Psoas muscle (tissue), 7 donors: ENCODE measurements at regions not wholly inside any gene's neighbourhood (a gene's known extent, or its start where the extent isn't known, plus 50 kb on each side); places are given as distances from the start of the nearest gene placed in this dataset.

Source experiments
- ATAC-seq, 4 donors: fragments of 200-7000 bp; cut with Tn5 transposase; one replicate each; pipeline ENCODE4 v1.9.1; 2020; ENCODE audit warnings: moderate library complexity in 3 of 4, mild to moderate bottlenecking in 2 of 4
- DNase-seq, 2 donors: peaks; one replicate each; pipeline ENCODE4 v3.0.0-alpha.2; 2020
- H3K27ac ChIP-seq: fragments of 200-600 bp; one replicate; pipeline ENCODE4 v1.8.0; 2022
- H3K27me3 ChIP-seq, 3 donors: fragments of 200-600 bp in 1 of 3; one replicate each; pipeline versions ENCODE4 v1.6.1 to v1.8.0; 2013 to 2022; ENCODE audit warnings: low read length in 2 of 3, mild to moderate bottlenecking in 2 of 3, moderate library complexity in 1 of 3; ENCODE audit not compliant: insufficient read depth in 3 of 3
- H3K36me3 ChIP-seq, 2 donors: fragments of 200-600 bp in 1 of 2; one replicate each; pipeline versions ENCODE4 v1.6.1 to v1.8.0; 2013 to 2022; ENCODE audit warnings: low read depth in 1 of 2, mild to moderate bottlenecking in 1 of 2, moderate library complexity in 1 of 2; ENCODE audit not compliant: insufficient read depth in 1 of 2
- H3K4me1 ChIP-seq: fragments of 200-600 bp; one replicate; pipeline ENCODE4 v1.8.0; 2022
- H3K4me3 ChIP-seq: fragments of 200-600 bp; one replicate; pipeline ENCODE4 v1.8.0; 2022; ENCODE audit warnings: mild to moderate bottlenecking
- H3K9me3 ChIP-seq: fragments of 200-600 bp; one replicate; pipeline ENCODE4 v1.8.0; 2022
- CTCF ChIP-seq: fragments of 200-600 bp; IDR thresholded peaks from one replicate; pipeline ENCODE4 v1.8.0; 2022; ENCODE audit warnings: antibody characterized with exemption
- WGBS, 3 donors: extraction: QIAGEN DNeasy Blood & Tissue Kit; methylation state at CpG; one replicate each; pipeline versions ENCODE4 v1.1.6 to v1.1.7; 2013; 5-methylcytosine and 5-hydroxymethylcytosine counted together
- intact Hi-C, 2 donors: fragments of 100-400 bp; cut with DNase I; formaldehyde crosslinking; loops; one replicate each; pipeline versions ENCODE4 v1.11.0 to v1.14.2; 2022
- donor health status: healthy with polysubstance abuse.
- donor health status: DM: no; HTN: no; CAD: no; lungs with moderate emphysema.
- donor health status: Bipolar disorder and iron deficiency.
- donor health status: healthy.
- donor health status: DM: yes; HTN: yes; CAD: no.
- donor health status: DM: no; HTN: no; CAD: no.
- donor health status: DM: yes; HTN: yes; CAD: no.

- 79 to 81% (median 80%) methylated on average over 5 of the region's 5 CpGs for WGBS, 3 donors
- intact Hi-C loops = no loop called here
- Histone ChIP-seq H3K4me3 (no peak overlapping the region), H3K27me3 (no peaks in the 10 kb centered on the region), H3K4me1 (no peaks in the 10 kb centered on the region), H3K27ac (no peak overlapping the region), H3K9me3 (no peaks in the 10 kb centered on the region), H3K36me3 (no peaks in the 10 kb centered on the region)
- ATAC-seq (no peak), DNase-seq (no peak)
- TF ChIP-seq CTCF = no peak
Observed at GRCh38 chr9:109934136-109934856, 154.3 kb downstream of the PALM2AKAP2 start.

DNA sequence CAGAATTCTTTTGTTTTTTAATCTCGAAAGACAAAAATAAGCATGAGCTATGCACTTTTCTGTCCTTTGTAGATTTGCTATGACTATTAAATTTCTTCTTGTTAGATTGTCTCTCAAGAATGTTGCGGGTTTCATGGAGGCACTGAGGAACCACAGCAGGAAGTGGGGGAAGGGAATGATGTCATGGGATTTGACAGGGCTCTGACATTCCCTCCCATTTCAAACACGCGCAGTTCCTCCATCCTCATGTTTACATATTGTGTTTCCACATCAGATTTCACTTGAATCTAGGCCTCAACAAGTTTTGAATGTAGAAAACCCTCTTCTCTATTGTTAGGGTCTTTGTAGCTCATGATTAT lies 154.8 kb downstream of the PALM2AKAP2 start:
- ATAC-seq (no peak), DNase-seq (no peak)
- TF ChIP-seq CTCF = no peak
- no peaks in the 10 kb centered on the region for H3K4me1 ChIP-seq
- no peak overlapping the region for H3K4me3 ChIP-seq
- no peaks in the 10 kb centered on the region for H3K9me3 ChIP-seq
- no peak overlapping the region for H3K27ac ChIP-seq
- H3K27me3 ChIP-seq = no peaks in the 10 kb centered on the region
- H3K36me3 ChIP-seq = no peaks in the 10 kb centered on the region
- intact Hi-C loops = no loop called here
- 77 to 83% (median 83%) methylated on average over 4 of the region's 4 CpGs for WGBS, 3 donors

GRCh38 chr9:109935406-109936087 lies 155.5 kb downstream of the PALM2AKAP2 start:
- H3K4me1 ChIP-seq = no peaks in the 10 kb centered on the region
- H3K27me3 ChIP-seq = no peaks in the 10 kb centered on the region
- H3K9me3 ChIP-seq = no peaks in the 10 kb centered on the region
- H3K27ac ChIP-seq = no peak overlapping the region
- DNase-seq (no peak), ATAC-seq (no peak)
- no peaks in the 10 kb centered on the region for H3K36me3 ChIP-seq
- intact Hi-C loops = no loop called here
- no peak for TF ChIP-seq CTCF
- 70 to 88% (median 84%) methylated on average over 1 of the region's 1 CpG for WGBS, 3 donors
- no peak overlapping the region for H3K4me3 ChIP-seq

- Histone ChIP-seq H3K27ac (no peak overlapping the region), H3K9me3 (no peaks in the 10 kb centered on the region), H3K4me1 (no peaks in the 10 kb centered on the region), H3K27me3 (no peaks in the 10 kb centered on the region), H3K4me3 (no peak overlapping the region), H3K36me3 (no peaks in the 10 kb centered on the region)
- ATAC-seq (no peak), DNase-seq (no peak)
- TF ChIP-seq CTCF = no peak
- intact Hi-C loops = no loop called here
- 91 to 96% (median 93%) methylated on average over 3 of the region's 3 CpGs for WGBS, 3 donors
Observed at GRCh38 chr9:109937861-109938453, 158.0 kb downstream of the PALM2AKAP2 start.
